ENCODE measurements at regions not wholly inside any gene's neighbourhood (a gene's known extent, or its start where the extent isn't known, plus 50 kb on each side); places are given as distances from the start of the nearest gene placed in this dataset.

- Histone ChIP-seq H2BK120ac (ENCODE audit: low read depth, low read length, poor library complexity, severe bottlenecking) (no peak overlapping the region), H3K23me2 (ENCODE audit: insufficient read length, low read depth, low read length, poor library complexity, severe bottlenecking) (no peaks in the 10 kb centered on the region), H3K79me2 (ENCODE audit: insufficient read depth, low read length) (no peaks in the 10 kb centered on the region), H3K4me2 (ENCODE audit: insufficient read depth, insufficient read length, low read length) (no peak overlapping the region), H2BK15ac (ENCODE audit: low read depth, low read length) (no peak overlapping the region), H3K14ac (ENCODE audit: insufficient read depth, low read length) (no peak overlapping the region), H2AK5ac (ENCODE audit: insufficient read length, low read length) (no peak overlapping the region), H3K27ac (ENCODE audit: insufficient read length, low read depth, low read length) (no peak overlapping the region), H3K4ac (ENCODE audit: low read depth, low read length) (no peak overlapping the region), H4K5ac (ENCODE audit: insufficient read length, low read depth, low read length) (no peak overlapping the region), H2AFZ (ENCODE audit: low read length) (no peak overlapping the region), H3K18ac (ENCODE audit: insufficient read length, low read depth, low read length) (no peak overlapping the region), H3K56ac (ENCODE audit: insufficient read length, low read depth, low read length) (no peak overlapping the region), H3K4me1 (ENCODE audit: insufficient read depth, low read length) (no peaks in the 10 kb centered on the region), H2BK5ac (ENCODE audit: insufficient read length, low read length) (no peak overlapping the region), H3K27me3 (ENCODE audit: insufficient read depth, low read length) (no peaks in the 10 kb centered on the region), H2BK20ac (ENCODE audit: low read depth, low read length, poor library complexity, severe bottlenecking) (no peak overlapping the region), H2BK12ac (ENCODE audit: insufficient read length, low read depth, low read length) (no peak overlapping the region), H4K20me1 (ENCODE audit: control insufficient read depth, insufficient read depth, insufficient read length) (no peaks in the 10 kb centered on the region), H4K91ac (ENCODE audit: insufficient read length, low read depth, low read length) (no peak overlapping the region), H3K23ac (ENCODE audit: insufficient read length, low read depth, low read length) (no peak overlapping the region), H3T11ph (ENCODE audit: low read length) (no peak overlapping the region), H3K9me3 (ENCODE audit: control insufficient read depth, low read depth, low read length) (no peaks in the 10 kb centered on the region), H3K9ac (ENCODE audit: extremely low read depth, insufficient read length, low read length) (no peak overlapping the region), H3K79me1 (ENCODE audit: insufficient read depth, low read depth, low read length, poor library complexity, severe bottlenecking) (no peaks in the 10 kb centered on the region), H4K8ac (replicated peaks; ENCODE audit: insufficient read length, low read depth, low read length) (no peak overlapping the region)
- no peak for TF ChIP-seq CTCF (conservative IDR thresholded peaks at IDR 0.05)
- H3K27ac Mint-ChIP-seq: no peak overlapping the region
- no peaks in the 10 kb centered on the region for H3K9me3 Mint-ChIP-seq
- H3K36me3 Mint-ChIP-seq (ENCODE audit: insufficient read depth in 1 of 3, low read depth in 3 of 3): no peaks in the 10 kb centered on the region
- H3K4me1 Mint-ChIP-seq: peaks cover under 1 to 4% of the 10 kb centered on the region in 2 experiments
- DNase-seq: no peak
- H3K27me3 Mint-ChIP-seq (ENCODE audit: low read depth): no peaks in the 10 kb centered on the region; the same call in 1 of the 2 replicates
- H3K4me3 Mint-ChIP-seq: no peak overlapping the region
Measured at GRCh38 chr9:108278341-108278740, 577.4 kb downstream of the ACTL7B start.
